ENCODE measurements at regions not wholly inside any gene's neighbourhood (a gene's known extent, or its start where the extent isn't known, plus 50 kb on each side); places are given as distances from the start of the nearest gene placed in this dataset.

DNA sequence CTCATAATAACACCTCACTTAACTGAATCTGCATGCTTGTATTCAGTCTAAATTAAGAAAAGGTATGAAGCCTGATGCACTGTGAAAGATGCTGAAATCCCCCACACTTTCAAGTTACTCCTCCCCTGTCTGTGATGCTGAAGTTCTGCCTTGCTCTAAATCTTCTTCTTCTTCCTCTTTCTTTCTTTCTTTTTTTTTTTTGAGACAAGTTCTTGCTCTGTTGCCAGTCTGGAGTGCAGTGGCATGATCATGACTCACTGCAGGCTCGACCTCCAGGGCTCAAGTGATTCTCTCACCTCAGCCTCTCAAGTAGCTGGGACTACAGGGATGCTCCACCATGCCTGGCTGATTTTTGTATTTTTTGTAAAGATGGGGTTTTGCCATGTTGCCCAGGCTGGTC is 231.0 kb upstream of the B3GALT2 start:
- no peaks in the 10 kb centered on the region for H3K27me3 ChIP-seq
- H3K4me1 ChIP-seq, result peaks cover 12% of the 10 kb centered on the region
- no peak overlapping the region for H3K4me3 ChIP-seq
- H3K9me3 ChIP-seq, result no peaks in the 10 kb centered on the region
- DNase-seq (ENCODE audit: low spot score in 2 of 2), result no peak
- no peak overlapping the region for H3K27ac ChIP-seq
- TF ChIP-seq POLR2A (IDR thresholded peaks at IDR 0.05) (no peak), POLR2AphosphoS5 (IDR thresholded peaks at IDR 0.05) (no peak), EP300 (IDR thresholded peaks at IDR 0.05) (no peak)
- TF ChIP-seq, protein P1, sequence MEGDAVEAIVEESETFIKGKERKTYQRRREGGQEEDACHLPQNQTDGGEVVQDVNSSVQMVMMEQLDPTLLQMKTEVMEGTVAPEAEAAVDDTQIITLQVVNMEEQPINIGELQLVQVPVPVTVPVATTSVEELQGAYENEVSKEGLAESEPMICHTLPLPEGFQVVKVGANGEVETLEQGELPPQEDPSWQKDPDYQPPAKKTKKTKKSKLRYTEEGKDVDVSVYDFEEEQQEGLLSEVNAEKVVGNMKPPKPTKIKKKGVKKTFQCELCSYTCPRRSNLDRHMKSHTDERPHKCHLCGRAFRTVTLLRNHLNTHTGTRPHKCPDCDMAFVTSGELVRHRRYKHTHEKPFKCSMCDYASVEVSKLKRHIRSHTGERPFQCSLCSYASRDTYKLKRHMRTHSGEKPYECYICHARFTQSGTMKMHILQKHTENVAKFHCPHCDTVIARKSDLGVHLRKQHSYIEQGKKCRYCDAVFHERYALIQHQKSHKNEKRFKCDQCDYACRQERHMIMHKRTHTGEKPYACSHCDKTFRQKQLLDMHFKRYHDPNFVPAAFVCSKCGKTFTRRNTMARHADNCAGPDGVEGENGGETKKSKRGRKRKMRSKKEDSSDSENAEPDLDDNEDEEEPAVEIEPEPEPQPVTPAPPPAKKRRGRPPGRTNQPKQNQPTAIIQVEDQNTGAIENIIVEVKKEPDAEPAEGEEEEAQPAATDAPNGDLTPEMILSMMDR (IDR thresholded peaks at IDR 0.05), result no peak
- H3K36me3 ChIP-seq, result no peaks in the 10 kb centered on the region
- WGBS, result 29% methylated on average over 1 of the region's 1 CpG

DNA sequence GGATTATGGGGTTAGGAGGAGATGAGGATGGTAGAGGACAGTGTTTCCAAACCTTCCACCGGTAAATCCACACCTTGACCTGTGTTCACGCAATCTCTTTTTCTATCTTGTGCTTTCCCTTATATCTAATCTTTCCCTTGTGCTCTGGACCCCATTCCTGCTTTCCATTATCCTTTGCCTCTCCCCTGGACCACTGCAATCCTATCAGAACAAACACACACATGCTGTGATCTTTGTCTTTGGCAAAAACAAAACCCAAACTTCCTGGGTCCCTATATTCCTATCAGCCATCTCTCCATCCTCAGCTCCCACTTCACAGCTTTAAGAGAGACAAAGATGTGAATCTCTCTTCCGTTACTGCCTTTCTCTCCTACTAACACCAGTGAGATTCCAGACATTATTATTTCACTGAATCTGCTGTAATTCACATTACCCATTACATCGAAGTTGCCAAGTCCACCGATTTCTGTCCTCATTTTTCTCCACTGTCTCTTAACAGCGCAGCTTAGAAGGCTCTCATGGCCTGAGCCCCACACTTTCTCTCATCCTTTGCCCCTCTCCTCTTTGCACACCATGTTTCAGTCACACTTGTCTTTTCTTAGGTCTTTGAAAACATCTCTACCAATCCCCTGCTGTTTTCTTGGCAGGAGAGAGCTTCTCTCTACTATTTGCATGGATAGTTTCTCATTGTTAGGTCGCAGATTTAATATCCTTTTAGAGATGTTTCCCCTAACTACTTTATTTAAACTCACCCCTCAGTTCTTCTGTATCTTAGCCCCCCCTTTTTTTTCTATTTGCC is 230.0 kb upstream of the B3GALT2 start:
- H3K4me3 ChIP-seq, result no peak overlapping the region
- H3K36me3 ChIP-seq, result no peaks in the 10 kb centered on the region
- H3K9me3 ChIP-seq, result no peaks in the 10 kb centered on the region
- no peak for DNase-seq (ENCODE audit: low spot score in 2 of 2)
- H3K27ac ChIP-seq, result no peak overlapping the region
- H3K27me3 ChIP-seq, result no peaks in the 10 kb centered on the region
- WGBS, result 95% methylated on average over 7 of the region's 7 CpGs
- no peak for TF ChIP-seq POLR2AphosphoS5 (IDR thresholded peaks at IDR 0.05)
- no peak for TF ChIP-seq EP300 (IDR thresholded peaks at IDR 0.05)
- TF ChIP-seq, protein P1 (IDR thresholded peaks at IDR 0.05), result no peak
- TF ChIP-seq POLR2A (IDR thresholded peaks at IDR 0.05), result no peak
- H3K4me1 ChIP-seq, result peaks cover 12% of the 10 kb centered on the region

DNA sequence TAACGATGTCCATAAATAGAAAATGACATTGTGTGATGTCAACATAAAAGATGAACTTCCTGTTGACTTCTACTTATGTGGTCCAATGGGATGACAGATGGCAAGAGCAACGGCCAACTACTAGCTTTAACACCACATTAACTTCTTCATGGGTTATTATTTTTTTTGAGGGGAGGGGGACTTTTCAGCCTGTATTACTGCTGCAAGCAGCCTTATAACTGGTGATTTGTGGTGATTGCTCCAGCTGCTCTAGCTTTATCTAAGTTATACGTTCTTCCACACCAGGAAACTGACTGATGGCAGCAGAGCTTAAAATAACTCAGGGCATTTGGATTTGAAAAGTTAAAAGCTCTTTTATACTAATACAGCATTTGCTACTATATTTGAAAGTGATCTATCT is 228.8 kb upstream of the B3GALT2 start:
- TF ChIP-seq, protein P1 (IDR thresholded peaks at IDR 0.05), result no peak
- no peak for TF ChIP-seq POLR2A (IDR thresholded peaks at IDR 0.05)
- TF ChIP-seq POLR2AphosphoS5 (IDR thresholded peaks at IDR 0.05), result no peak
- no peak for TF ChIP-seq EP300 (IDR thresholded peaks at IDR 0.05)
- Histone ChIP-seq H3K27me3 (no peaks in the 10 kb centered on the region), H3K9me3 (no peaks in the 10 kb centered on the region), H3K36me3 (no peaks in the 10 kb centered on the region), H3K4me3 (no peak overlapping the region), H3K27ac (no peak overlapping the region), H3K4me1 (peaks cover 12% of the 10 kb centered on the region)
- DNase-seq (ENCODE audit: low spot score in 2 of 2), result no peak
- WGBS, result 69% methylated on average over 3 of the region's 3 CpGs

DNA sequence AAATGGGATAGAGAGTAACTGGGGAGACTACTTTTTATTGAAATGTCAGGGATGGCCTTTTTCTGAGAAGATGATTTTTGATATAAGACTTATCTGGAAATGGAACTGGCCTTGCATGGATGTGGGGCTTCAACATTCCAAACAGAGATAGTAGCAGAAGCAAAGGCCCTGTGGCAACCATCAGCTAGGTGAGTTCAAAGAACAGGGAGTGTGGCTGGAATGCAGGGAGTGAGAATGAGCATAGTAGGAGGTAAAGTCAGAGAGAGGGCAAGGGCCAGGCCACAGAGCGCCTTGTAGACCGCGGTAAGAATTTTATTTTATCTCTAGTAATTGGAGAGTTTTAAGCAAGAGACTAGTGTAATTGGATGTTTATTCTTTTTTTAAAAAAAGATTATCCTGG is 227.0 kb upstream of the B3GALT2 start:
- Histone ChIP-seq H3K9me3 (no peaks in the 10 kb centered on the region), H3K36me3 (no peaks in the 10 kb centered on the region), H3K4me1 (peaks cover 8% of the 10 kb centered on the region), H3K27me3 (no peaks in the 10 kb centered on the region), H3K27ac (no peak overlapping the region), H3K4me3 (no peak overlapping the region)
- DNase-seq (ENCODE audit: low spot score in 2 of 2), result no peak
- WGBS, result 95% methylated on average over 3 of the region's 3 CpGs
- no peak for TF ChIP-seq POLR2AphosphoS5 (IDR thresholded peaks at IDR 0.05)
- TF ChIP-seq, protein P1 (IDR thresholded peaks at IDR 0.05), result no peak
- TF ChIP-seq EP300 (IDR thresholded peaks at IDR 0.05), result no peak
- TF ChIP-seq POLR2A (IDR thresholded peaks at IDR 0.05), result no peak

DNA sequence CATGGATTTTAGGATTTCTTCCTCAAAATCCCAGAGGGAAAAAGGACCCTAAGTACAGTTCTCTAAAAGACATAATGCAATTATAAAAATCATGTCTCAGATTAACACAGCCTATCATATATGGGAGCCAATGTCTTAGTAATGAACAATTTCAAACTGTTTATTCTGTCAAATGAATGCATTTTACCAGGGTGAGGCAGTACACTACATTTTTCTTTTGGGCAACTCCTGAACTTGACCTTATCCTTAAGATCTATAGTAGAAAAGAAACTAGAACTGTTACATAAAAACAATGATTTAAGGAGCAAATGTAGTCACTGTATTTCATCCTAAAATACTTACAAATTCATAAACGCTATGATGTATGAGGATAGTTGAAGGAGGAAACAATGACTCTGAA is 226.3 kb upstream of the B3GALT2 start:
- H3K36me3 ChIP-seq, result no peaks in the 10 kb centered on the region
- H3K9me3 ChIP-seq, result no peaks in the 10 kb centered on the region
- no peak overlapping the region for H3K4me3 ChIP-seq
- H3K4me1 ChIP-seq, result peaks cover 2% of the 10 kb centered on the region
- 96% methylated on average over 1 of the region's 1 CpG for WGBS
- no peak for DNase-seq (ENCODE audit: low spot score in 2 of 2)
- TF ChIP-seq POLR2A (IDR thresholded peaks at IDR 0.05), result no peak
- no peak for TF ChIP-seq EP300 (IDR thresholded peaks at IDR 0.05)
- TF ChIP-seq POLR2AphosphoS5 (IDR thresholded peaks at IDR 0.05), result no peak
- TF ChIP-seq, protein P1 (IDR thresholded peaks at IDR 0.05), result no peak
- no peaks in the 10 kb centered on the region for H3K27me3 ChIP-seq
- no peak overlapping the region for H3K27ac ChIP-seq
